PC-3 (cell line): ENCODE measurements at regions not wholly inside any gene's neighbourhood (a gene's known extent, or its start where the extent isn't known, plus 50 kb on each side); places are given as distances from the start of the nearest gene placed in this dataset.
A peak's percentile ranks its signal among the peaks of the same experiment; 100 is the strongest.

Experiments used
- ATAC-seq: fragments of 200-7000 bp; cut with Tn5 transposase; 2 replicates; pipeline ENCODE4 v1.9.1; 2020; ENCODE audit warnings: mild to moderate bottlenecking, moderate library complexity
- BruUV-seq: library from RNA; stranded (reverse); fragments of 400-500 nt; replicated peaks from 2 replicates; lab custom pipeline; 2021; lab: Mats Ljungman, UMichigan
- CTCF ChIA-PET: fragments of 300-600 bp; sonication (Branson Sonifier 250); formaldehyde crosslinking; loops from one replicate; lab custom pipeline; 2022; ENCODE audit warnings: antibody characterized with exemption; lab: Charles Lee
- POLR2A ChIA-PET: fragments of 300-600 bp; sonication (Branson Sonifier 250); formaldehyde crosslinking; loops from one replicate; lab custom pipeline; 2022; ENCODE audit warnings: antibody characterized with exemption; ENCODE audit not compliant: unreplicated experiment; lab: Charles Lee
- DNase-seq: peaks from one replicate; pipeline ENCODE4 v3.0.0-alpha.2; 2015
- H2AFZ ChIP-seq: fragments of 300-600 bp; sonication (generic); 2 replicates; pipeline ENCODE4 v1.6.0; 2016; ENCODE audit warnings: antibody characterized with exemption, low read length
- H3F3A ChIP-seq: fragments of 300-600 bp; sonication (generic); one replicate; pipeline ENCODE4 v1.6.0; 2017; ENCODE audit warnings: antibody characterized with exemption, low read length, control low read depth, mild to moderate bottlenecking; ENCODE audit not compliant: unreplicated experiment
- H3K27ac ChIP-seq: fragments of 300-600 bp; sonication (generic); 2 replicates; pipeline ENCODE4 v1.5.1; 2016; ENCODE audit warnings: mild to moderate bottlenecking, low read length
- H3K27me3 ChIP-seq: fragments of 300-600 bp; sonication (generic); 2 replicates; pipeline ENCODE4 v1.6.1; 2016; ENCODE audit warnings: low read length, mixed read lengths
- H3K36me3 ChIP-seq: fragments of 300-600 bp; sonication (generic); 2 replicates; pipeline ENCODE4 v1.6.1; 2016; ENCODE audit warnings: low read depth, mixed run types, low read length, mixed read lengths
- H3K4me1 ChIP-seq: fragments of 300-600 bp; sonication (generic); 2 replicates; pipeline ENCODE4 v1.5.1; 2016; ENCODE audit warnings: low read length; ENCODE audit not compliant: insufficient read depth
- H3K4me2 ChIP-seq: fragments of 300-600 bp; sonication (generic); 2 replicates; pipeline ENCODE4 v1.6.0; 2016; ENCODE audit warnings: low read length
- H3K4me3 ChIP-seq: fragments of 300-600 bp; sonication (generic); 2 replicates; pipeline ENCODE4 v1.5.1; 2016; ENCODE audit warnings: mild to moderate bottlenecking, low read length, mixed read lengths
- H3K79me2 ChIP-seq: fragments of 300-600 bp; sonication (generic); 2 replicates; pipeline ENCODE4 v1.6.1; 2017; ENCODE audit warnings: low read length, mixed read lengths
- H3K9ac ChIP-seq: fragments of 300-600 bp; sonication (generic); 2 replicates; pipeline ENCODE4 v1.6.0; 2016; ENCODE audit warnings: mild to moderate bottlenecking, low read length
- H3K9me2 ChIP-seq: fragments of 300-600 bp; sonication (generic); replicated peaks from 2 replicates; pipeline ENCODE4 v1.6.1; 2016; ENCODE audit warnings: mixed run types, low read length, mixed read lengths
- H3K9me3 ChIP-seq: fragments of 300-600 bp; sonication (generic); 2 replicates; pipeline ENCODE4 v1.6.1; 2016; ENCODE audit warnings: low read length, mixed read lengths
- H4K20me1 ChIP-seq: fragments of 300-600 bp; sonication (generic); 2 replicates; pipeline ENCODE4 v1.6.1; 2016; ENCODE audit warnings: low read length, mixed read lengths
- CTCF ChIP-seq: fragments of 300-600 bp; sonication (generic); conservative IDR thresholded peaks from 2 replicates; pipeline ENCODE4 v1.5.1; 2017; ENCODE audit warnings: antibody characterized with exemption, low read depth, mild to moderate bottlenecking, low read length
- EZH2 ChIP-seq: fragments of 300-600 bp; sonication (generic); IDR thresholded peaks from one replicate; pipeline ENCODE4 v1.6.1; 2017; ENCODE audit warnings: antibody characterized with exemption, mild to moderate bottlenecking, low read length; ENCODE audit not compliant: unreplicated experiment
- EZH2phosphoT487 ChIP-seq: fragments of 300-600 bp; sonication (generic); IDR thresholded peaks from 2 replicates; pipeline ENCODE4 v1.6.1; 2018; ENCODE audit warnings: mild to moderate bottlenecking, antibody characterized with exemption, low read length, borderline replicate concordance
- intact Hi-C: fragments of 100-400 bp; cut with micrococcal nuclease; formaldehyde crosslinking; loops from 2 replicates; pipeline ENCODE4 v1.9.0; 2023

GRCh38 chr6:131362070-131362469, 211.0 kb upstream of the ARG1 start:
- no peak for TF ChIP-seq EZH2
- no peak for TF ChIP-seq EZH2phosphoT487
- no peak for TF ChIP-seq CTCF
- Histone ChIP-seq H3K4me2 (no peak overlapping the region), H3K4me1 (peaks cover 11% of the 10 kb centered on the region; the same call in 1 of the 2 replicates), H3K36me3 (no peaks in the 10 kb centered on the region), H4K20me1 (no peaks in the 10 kb centered on the region), H3K9me2 (no peaks in the 10 kb centered on the region), H3K79me2 (no peaks in the 10 kb centered on the region), H3K4me3 (no peak overlapping the region), H3K9ac (no peak overlapping the region), H2AFZ (no peak overlapping the region), H3K27ac (no peak overlapping the region), H3F3A (no peaks in the 10 kb centered on the region), H3K9me3 (no peaks in the 10 kb centered on the region), H3K27me3 (no peaks in the 10 kb centered on the region)
- BruUV-seq: no TSS peak
- DNase-seq: peak; percentile 50
- POLR2A ChIA-PET: no interaction called here
- ATAC-seq: no peak; the same call in 1 of the 2 replicates
- CTCF ChIA-PET: no interaction called here
- intact Hi-C loops: no loop called here

- Histone ChIP-seq H3K9me2 (no peaks in the 10 kb centered on the region), H3K4me3 (no peak overlapping the region), H2AFZ (no peak overlapping the region), H3K9ac (no peak overlapping the region), H3K9me3 (no peaks in the 10 kb centered on the region), H4K20me1 (no peaks in the 10 kb centered on the region), H3K4me1 (peaks cover 11% of the 10 kb centered on the region; the same call in 1 of the 2 replicates), H3K27me3 (no peaks in the 10 kb centered on the region), H3K79me2 (no peaks in the 10 kb centered on the region), H3K27ac (no peak overlapping the region), H3F3A (no peaks in the 10 kb centered on the region), H3K4me2 (no peak overlapping the region), H3K36me3 (no peaks in the 10 kb centered on the region)
- BruUV-seq: no TSS peak
- ATAC-seq: no peak
- ChIA-PET CTCF (no interaction called here), POLR2A (no interaction called here)
- intact Hi-C loops: no loop called here
- no peak for DNase-seq
- TF ChIP-seq EZH2 (no peak), EZH2phosphoT487 (no peak), CTCF (no peak)
These were observed 210.3 kb upstream of the ARG1 start for GRCh38 chr6:131362696-131363095.

- Histone ChIP-seq H3K9ac (no peak overlapping the region), H3K4me1 (peaks cover 11% of the 10 kb centered on the region; the same call in 1 of the 2 replicates), H3K4me3 (no peak overlapping the region), H3K9me3 (no peaks in the 10 kb centered on the region), H3K9me2 (no peaks in the 10 kb centered on the region), H3K4me2 (no peak overlapping the region), H3F3A (no peaks in the 10 kb centered on the region), H2AFZ (no peak overlapping the region), H3K79me2 (no peaks in the 10 kb centered on the region), H3K27ac (no peak overlapping the region), H3K27me3 (no peaks in the 10 kb centered on the region), H4K20me1 (no peaks in the 10 kb centered on the region), H3K36me3 (no peaks in the 10 kb centered on the region)
- CTCF ChIA-PET: no interaction called here
- POLR2A ChIA-PET: no interaction called here
- ATAC-seq: no peak
- DNase-seq: no peak
- no peak for TF ChIP-seq EZH2phosphoT487
- TF ChIP-seq CTCF: no peak
- TF ChIP-seq EZH2: no peak
- no TSS peak for BruUV-seq
- intact Hi-C loops: no loop called here
These were observed 208.8 kb upstream of the ARG1 start for GRCh38 chr6:131363947-131364834.
